Activated T-helper 2 cell treated with anti-CD3 and anti-CD28 coated beads, Interferon-gamma antibody, Interleukin-2, Interleukin-4, amounts not matched to agents 10 μg/mL and 5 μg/mL and 100 μg/mL, durations not matched to agents 14 hours and 24 hours and 36 hours (primary cell): ENCODE measurements at regions not wholly inside any gene's neighbourhood (a gene's known extent, or its start where the extent isn't known, plus 50 kb on each side); places are given as distances from the start of the nearest gene placed in this dataset.

Source experiments
- DNase-seq: peaks from one replicate; pipeline ENCODE4 v3.0.0; 2021; ENCODE audit warnings: low spot score
- H3K27ac Mint-ChIP-seq: one replicate; pipeline ENCODE4 v1.8.0; 2021; ENCODE audit warnings: mixed read lengths
- H3K27me3 Mint-ChIP-seq: one replicate; pipeline ENCODE4 v1.8.0; 2021; ENCODE audit warnings: low read depth, mixed read lengths
- H3K36me3 Mint-ChIP-seq: one replicate; pipeline ENCODE4 v1.8.0; 2021; ENCODE audit warnings: low read depth, mixed read lengths
- H3K4me1 Mint-ChIP-seq: one replicate; pipeline ENCODE4 v1.8.0; 2021; ENCODE audit warnings: low read depth, mixed read lengths
- H3K4me3 Mint-ChIP-seq: one replicate; pipeline ENCODE4 v1.8.0; 2021; ENCODE audit warnings: low read depth, mild to moderate bottlenecking, moderate library complexity, mixed read lengths
- H3K9me3 Mint-ChIP-seq: one replicate; pipeline ENCODE4 v1.8.0; 2021; ENCODE audit warnings: mixed read lengths
- intact Hi-C: fragments of 100-400 bp; cut with micrococcal nuclease; formaldehyde crosslinking; loops from one replicate; pipeline ENCODE4 v1.15.1; 2023

DNA sequence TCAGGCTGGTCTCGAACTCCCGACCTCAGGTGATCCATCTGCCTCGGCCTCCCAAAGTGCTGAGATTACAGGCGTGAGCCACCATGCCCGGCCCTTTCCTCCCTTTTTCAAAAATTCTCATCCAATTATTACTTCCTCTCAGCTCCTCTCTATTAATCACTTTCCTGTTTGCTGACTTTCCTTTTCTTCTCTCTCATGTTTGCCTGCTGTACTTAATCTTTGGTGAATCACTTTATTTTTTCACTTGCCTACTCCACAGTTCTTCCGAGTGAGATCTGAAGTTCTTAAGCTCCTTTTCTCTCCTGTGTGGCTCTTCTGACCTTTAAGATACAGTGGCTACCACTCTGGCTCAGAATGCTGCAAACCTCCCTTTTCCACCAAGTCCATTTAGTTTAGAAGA lies 126.3 kb upstream of the SERTAD2 start:
- H3K36me3 Mint-ChIP-seq, result no peaks in the 10 kb centered on the region
- peaks cover 3% of the 10 kb centered on the region for H3K4me1 Mint-ChIP-seq
- H3K27ac Mint-ChIP-seq, result no peak overlapping the region
- no peak overlapping the region for H3K4me3 Mint-ChIP-seq
- intact Hi-C loops, result no loop called here
- no peaks in the 10 kb centered on the region for H3K9me3 Mint-ChIP-seq
- H3K27me3 Mint-ChIP-seq, result peaks cover 3% of the 10 kb centered on the region
- no peak for DNase-seq

DNA sequence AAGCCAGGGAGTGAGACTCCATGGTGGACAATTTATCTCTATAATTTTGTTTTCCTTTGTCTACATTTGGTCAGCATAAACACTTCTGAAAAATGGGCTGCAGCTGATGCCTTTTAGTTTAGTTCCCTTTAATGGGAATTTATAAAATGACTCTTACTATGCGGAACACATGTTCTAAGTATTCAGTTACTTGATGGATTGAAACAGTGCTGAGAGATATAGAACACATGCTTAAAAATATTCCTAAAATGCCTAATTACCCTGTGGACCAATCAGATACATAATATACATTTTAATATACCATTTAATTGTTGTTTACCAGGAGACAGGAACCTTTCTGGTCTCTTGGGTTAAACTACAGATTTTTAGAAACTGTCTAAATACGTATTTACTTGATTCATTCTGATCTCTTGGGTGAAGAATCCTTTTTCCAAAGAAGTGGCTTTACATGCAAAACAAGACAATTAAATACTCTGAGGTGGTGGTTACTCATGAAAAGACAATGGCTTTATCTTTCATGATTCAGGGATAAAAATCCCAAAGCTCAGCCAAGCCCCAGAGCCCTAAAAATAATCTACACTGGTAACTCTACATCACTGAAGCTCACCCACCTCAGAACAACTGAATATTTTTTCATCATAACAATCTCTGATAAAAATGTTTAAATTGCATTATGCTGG lies 128.1 kb upstream of the SERTAD2 start:
- Mint-ChIP-seq H3K27ac (no peak overlapping the region), H3K9me3 (no peaks in the 10 kb centered on the region), H3K27me3 (peaks cover 3% of the 10 kb centered on the region), H3K4me1 (peaks cover 3% of the 10 kb centered on the region), H3K36me3 (no peaks in the 10 kb centered on the region), H3K4me3 (no peak overlapping the region)
- intact Hi-C loops, result no loop called here
- no peak for DNase-seq

DNA sequence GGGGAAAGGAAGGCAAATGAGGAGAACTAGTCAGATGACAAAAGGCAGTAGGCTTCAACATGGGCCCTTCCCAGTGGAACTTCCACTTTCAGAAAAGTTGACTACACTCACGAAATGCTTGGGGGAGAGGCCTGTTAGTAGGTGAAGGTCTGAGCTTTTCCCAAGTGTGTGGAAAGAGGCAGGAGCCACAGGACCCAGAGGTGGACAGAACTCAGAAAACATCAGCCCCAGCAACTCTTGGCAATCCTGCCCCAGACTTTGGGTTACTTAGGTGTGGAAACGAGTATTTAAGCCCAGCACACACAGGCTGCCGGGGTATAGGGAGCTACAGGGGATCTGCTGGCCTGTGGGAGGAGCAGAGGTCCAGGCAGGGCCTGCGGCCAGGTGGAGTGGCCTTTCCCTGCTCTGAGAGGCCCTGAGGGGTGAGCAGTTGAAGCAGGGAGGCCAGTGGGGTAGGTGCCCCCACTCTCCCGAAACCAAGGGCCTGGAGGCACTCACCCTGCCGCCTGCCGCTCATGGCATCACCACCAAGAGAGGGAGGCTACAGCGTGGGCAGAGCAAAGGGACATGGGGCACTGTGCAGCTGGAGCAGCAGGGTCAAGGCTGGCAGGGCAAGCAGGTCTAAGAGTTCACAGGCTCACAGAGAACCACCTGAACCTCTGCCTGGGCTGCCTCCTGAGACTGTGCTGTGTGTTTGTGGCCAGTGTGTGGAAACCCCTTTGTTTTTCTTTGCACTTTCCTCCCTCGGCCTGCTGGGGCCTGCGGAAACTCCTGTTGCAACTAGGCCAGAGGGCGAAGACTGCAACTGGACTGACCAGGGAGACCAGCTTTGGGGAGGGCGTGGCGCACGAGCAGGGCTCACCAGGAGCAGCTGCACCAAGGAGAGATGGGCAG lies 130.7 kb upstream of the SERTAD2 start:
- no peak for DNase-seq
- Mint-ChIP-seq H3K9me3 (no peaks in the 10 kb centered on the region), H3K27me3 (peaks cover 2% of the 10 kb centered on the region), H3K36me3 (no peaks in the 10 kb centered on the region), H3K4me1 (peaks cover 2% of the 10 kb centered on the region), H3K4me3 (no peak overlapping the region), H3K27ac (no peak overlapping the region)
- intact Hi-C loops, result no loop called here

DNA sequence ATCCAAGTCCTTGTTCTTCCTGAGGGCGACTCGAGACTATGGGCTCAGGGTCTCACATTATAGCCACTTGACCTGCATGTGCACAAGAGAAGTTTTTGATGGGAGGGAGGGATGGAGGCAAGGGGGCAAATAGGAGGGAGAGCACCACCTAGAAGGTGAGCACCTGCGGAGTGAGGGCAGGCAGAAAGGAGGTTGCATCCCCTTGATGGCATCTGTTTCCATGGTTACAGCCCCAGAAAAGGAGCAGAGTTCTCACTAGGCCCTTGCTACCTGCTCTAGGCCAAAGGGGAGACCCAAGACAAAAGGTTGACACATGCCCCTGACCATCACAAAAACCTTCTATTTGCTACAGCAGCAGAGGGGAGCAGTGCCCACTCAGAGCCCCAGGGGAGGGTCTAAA lies 131.5 kb upstream of the SERTAD2 start:
- intact Hi-C loops, result no loop called here
- H3K27me3 Mint-ChIP-seq, result no peaks in the 10 kb centered on the region

DNA sequence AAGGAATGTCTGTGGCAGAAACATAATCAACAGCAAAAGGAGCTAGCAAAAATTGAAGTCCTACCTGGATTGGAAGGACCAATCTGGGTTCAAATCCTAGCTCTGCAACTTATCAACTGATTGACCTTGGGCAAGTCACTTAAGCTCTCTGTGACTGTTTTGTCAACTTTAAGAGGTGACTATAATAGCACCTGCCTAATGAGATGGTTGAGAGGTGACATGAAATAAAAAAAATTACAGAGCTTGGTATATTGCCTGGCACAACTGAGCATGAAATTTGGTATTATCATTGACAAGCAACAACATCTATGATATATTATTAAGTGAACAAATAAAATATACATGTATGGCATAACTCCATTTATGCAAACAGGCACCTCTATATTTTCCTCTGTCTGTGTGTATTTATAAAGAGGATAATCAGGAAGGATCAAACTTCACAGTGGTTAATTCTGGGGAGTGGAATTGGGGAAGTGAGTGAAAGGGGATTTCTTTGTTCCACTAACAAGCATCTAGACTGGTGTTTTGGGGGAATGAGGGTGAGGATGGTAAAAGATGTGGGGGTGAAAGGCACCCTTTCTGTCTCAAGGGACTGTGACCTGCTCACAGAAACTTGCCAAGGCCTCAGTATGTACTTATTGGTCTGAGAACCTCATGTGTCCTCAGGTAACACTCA lies 132.8 kb upstream of the SERTAD2 start:
- DNase-seq, result no peak
- H3K27ac Mint-ChIP-seq, result no peak overlapping the region
- H3K4me3 Mint-ChIP-seq, result no peak overlapping the region
- intact Hi-C loops, result no loop called here
- no peaks in the 10 kb centered on the region for H3K4me1 Mint-ChIP-seq
- no peaks in the 10 kb centered on the region for H3K36me3 Mint-ChIP-seq
- H3K9me3 Mint-ChIP-seq, result no peaks in the 10 kb centered on the region
- H3K27me3 Mint-ChIP-seq, result no peaks in the 10 kb centered on the region

More for the DNA sequence above, 131.5 kb upstream of the SERTAD2 start:
- no peak overlapping the region for H3K4me3 Mint-ChIP-seq
- DNase-seq, result no peak
- H3K36me3 Mint-ChIP-seq, result no peaks in the 10 kb centered on the region
- no peak overlapping the region for H3K27ac Mint-ChIP-seq
- H3K9me3 Mint-ChIP-seq, result no peaks in the 10 kb centered on the region
- no peaks in the 10 kb centered on the region for H3K4me1 Mint-ChIP-seq

DNA sequence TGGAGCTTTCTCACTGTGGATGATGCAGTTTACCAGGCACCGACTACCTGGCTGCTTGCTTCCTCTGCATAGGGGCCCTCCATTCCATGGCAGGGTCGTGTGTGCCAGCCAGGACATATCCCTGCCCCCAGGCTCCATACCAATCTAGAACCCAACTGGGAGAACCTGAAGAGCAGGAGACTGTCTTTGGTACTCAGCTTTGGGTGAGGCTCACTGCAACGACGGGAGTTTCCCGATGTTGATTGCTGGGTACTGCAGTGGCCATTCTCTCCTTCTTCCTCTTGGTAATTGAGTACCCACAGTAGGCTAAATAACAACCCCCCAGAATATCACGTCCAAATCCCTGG lies 133.3 kb upstream of the SERTAD2 start:
- Mint-ChIP-seq H3K4me3 (no peak overlapping the region), H3K9me3 (no peaks in the 10 kb centered on the region), H3K27ac (no peak overlapping the region), H3K36me3 (no peaks in the 10 kb centered on the region), H3K4me1 (no peaks in the 10 kb centered on the region), H3K27me3 (no peaks in the 10 kb centered on the region)
- no peak for DNase-seq
- intact Hi-C loops, result no loop called here

DNA sequence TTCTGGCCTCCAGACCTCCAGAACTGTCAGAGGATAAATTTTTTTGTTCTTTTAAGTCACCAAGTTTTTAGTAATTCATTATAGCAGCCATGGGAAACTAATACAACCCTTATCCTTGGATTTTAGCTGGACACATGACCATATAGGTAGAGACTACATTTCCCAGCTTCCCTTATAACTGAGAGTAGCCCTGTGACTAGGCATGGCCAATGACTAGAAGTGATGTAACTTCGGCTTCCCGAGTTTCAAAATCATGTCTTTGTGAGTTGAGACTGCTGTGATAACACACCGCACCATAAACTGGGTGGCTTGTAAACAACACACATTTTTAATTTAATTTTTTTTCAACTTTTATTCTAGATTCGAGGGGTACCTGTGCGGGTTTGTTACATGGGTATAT lies 134.0 kb upstream of the SERTAD2 start:
- Mint-ChIP-seq H3K27ac (no peak overlapping the region), H3K27me3 (peaks cover 3% of the 10 kb centered on the region), H3K4me3 (no peak overlapping the region), H3K4me1 (no peaks in the 10 kb centered on the region), H3K9me3 (no peaks in the 10 kb centered on the region), H3K36me3 (no peaks in the 10 kb centered on the region)
- DNase-seq, result no peak
- intact Hi-C loops, result no loop called here

DNA sequence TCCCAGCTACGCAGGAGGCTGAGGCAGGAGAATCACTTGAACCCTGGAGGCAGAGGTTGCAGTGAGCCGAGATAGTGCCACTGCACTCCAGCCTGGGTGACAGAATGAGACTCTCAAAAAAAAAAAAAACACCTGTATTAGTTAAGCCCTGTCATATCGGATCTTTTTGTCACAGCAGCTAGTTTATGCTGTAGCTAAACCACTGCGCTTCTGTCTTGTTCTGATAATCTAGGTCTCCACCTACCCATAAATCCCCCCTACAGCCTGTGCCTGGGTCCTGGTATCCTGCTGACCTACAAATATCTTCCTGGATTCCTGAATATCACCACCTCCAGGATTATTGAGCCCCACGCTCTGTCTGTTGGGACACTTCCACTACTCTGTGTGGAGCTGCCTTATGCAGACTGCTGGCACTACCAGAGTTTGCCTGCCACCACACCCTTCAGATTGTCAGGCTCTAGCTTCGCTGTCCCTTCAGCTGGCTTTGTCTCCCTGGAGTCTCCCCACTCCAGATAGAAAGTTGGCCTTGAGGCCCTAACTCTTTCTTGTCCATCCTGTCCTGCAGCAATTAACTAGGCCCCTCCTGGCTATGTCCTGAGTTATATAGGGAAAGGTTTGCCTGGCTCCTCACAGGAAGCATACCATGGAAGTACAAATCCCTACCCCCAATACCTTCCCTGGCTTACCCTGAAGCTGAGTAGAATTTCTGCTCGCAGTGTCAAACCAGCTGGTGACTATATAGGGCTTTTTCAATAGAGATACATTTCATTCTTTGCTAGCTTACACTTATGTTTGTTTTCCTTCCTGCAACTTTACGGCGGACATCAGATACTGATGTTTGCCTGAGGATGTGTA lies 136.0 kb upstream of the SERTAD2 start:
- H3K27me3 Mint-ChIP-seq, result peaks cover 16% of the 10 kb centered on the region
- H3K4me3 Mint-ChIP-seq, result no peak overlapping the region
- no peaks in the 10 kb centered on the region for H3K36me3 Mint-ChIP-seq
- DNase-seq, result no peak
- H3K9me3 Mint-ChIP-seq, result no peaks in the 10 kb centered on the region
- intact Hi-C loops, result no loop called here
- H3K4me1 Mint-ChIP-seq, result no peaks in the 10 kb centered on the region
- H3K27ac Mint-ChIP-seq, result no peak overlapping the region

DNA sequence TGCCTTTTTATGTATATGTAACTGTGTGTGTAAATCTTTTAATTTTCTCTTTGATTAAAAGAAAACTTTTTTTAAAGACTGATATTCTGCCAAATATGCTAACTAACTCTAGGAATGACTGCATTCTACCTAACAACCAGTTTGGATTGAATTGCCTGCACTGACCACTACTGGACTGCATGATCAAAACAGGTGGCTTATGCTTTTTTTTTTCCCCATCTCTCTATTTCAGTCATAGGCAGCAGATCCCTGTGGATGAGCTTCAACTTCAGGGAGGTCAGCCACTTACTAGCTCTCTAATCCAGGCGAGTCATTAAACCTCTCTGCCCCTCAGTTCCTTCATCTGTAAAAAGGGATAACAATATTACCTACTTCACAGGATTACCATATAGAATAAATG lies 138.6 kb upstream of the SERTAD2 start:
- DNase-seq, result no peak
- no peak overlapping the region for H3K27ac Mint-ChIP-seq
- no peak overlapping the region for H3K4me3 Mint-ChIP-seq
- H3K9me3 Mint-ChIP-seq, result no peaks in the 10 kb centered on the region
- H3K27me3 Mint-ChIP-seq, result peaks cover 16% of the 10 kb centered on the region
- intact Hi-C loops, result no loop called here
- H3K4me1 Mint-ChIP-seq, result no peaks in the 10 kb centered on the region
- no peaks in the 10 kb centered on the region for H3K36me3 Mint-ChIP-seq

DNA sequence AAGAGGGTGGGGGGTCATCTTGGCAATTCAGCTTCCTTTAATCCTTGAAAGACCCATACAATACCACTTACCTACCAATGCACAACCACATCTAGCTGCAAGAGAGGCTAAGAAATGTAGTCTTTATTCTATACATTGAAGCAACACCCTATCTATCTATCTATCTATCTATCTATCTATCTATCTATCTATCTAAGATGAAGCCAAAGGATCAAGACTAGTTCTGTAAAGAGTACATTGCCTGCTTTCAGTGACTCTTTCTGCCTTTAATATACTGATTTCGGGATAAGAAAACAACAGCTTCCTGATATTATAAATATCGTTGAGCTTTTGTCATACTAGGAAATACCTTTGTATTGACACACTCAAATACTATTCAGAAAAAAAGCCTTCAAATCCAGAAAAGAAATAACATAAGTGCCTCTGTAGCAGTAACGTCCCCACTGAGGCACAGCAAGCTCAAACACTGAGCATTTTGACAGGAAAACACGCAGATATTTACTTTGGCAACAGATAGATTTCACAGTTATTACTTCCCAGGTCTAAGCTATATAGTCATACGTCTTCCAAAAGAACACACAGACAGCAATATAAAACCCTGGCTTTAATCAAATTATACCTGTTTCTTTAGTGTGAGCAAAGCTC lies 139.4 kb upstream of the SERTAD2 start:
- H3K4me3 Mint-ChIP-seq, result no peak overlapping the region
- no peaks in the 10 kb centered on the region for H3K4me1 Mint-ChIP-seq
- intact Hi-C loops, result no loop called here
- H3K27ac Mint-ChIP-seq, result no peak overlapping the region
- DNase-seq, result no peak
- peaks cover 19% of the 10 kb centered on the region for H3K27me3 Mint-ChIP-seq
- no peaks in the 10 kb centered on the region for H3K36me3 Mint-ChIP-seq
- no peaks in the 10 kb centered on the region for H3K9me3 Mint-ChIP-seq

DNA sequence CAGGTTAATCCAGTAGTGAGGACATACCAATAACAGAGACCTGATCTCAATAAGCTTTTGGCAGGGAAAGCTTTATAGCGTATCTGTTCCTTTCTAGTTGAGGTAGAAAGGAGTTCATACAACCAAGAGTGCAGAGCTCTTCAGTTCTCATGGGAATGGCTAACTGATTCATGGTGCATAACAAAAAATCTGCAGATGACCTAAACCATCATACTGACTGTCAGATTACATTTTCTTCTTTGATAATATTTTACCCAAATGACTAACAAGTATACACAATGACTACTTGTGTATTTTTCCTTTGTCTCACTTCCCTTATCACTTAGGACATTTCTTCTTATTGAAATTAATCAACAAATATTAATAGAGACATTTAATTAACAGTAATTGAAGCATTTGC lies 140.0 kb upstream of the SERTAD2 start:
- no peak overlapping the region for H3K4me3 Mint-ChIP-seq
- H3K27ac Mint-ChIP-seq, result no peak overlapping the region
- intact Hi-C loops, result no loop called here
- H3K36me3 Mint-ChIP-seq, result no peaks in the 10 kb centered on the region
- H3K27me3 Mint-ChIP-seq, result peaks cover 21% of the 10 kb centered on the region
- no peaks in the 10 kb centered on the region for H3K9me3 Mint-ChIP-seq
- DNase-seq, result no peak
- no peaks in the 10 kb centered on the region for H3K4me1 Mint-ChIP-seq

DNA sequence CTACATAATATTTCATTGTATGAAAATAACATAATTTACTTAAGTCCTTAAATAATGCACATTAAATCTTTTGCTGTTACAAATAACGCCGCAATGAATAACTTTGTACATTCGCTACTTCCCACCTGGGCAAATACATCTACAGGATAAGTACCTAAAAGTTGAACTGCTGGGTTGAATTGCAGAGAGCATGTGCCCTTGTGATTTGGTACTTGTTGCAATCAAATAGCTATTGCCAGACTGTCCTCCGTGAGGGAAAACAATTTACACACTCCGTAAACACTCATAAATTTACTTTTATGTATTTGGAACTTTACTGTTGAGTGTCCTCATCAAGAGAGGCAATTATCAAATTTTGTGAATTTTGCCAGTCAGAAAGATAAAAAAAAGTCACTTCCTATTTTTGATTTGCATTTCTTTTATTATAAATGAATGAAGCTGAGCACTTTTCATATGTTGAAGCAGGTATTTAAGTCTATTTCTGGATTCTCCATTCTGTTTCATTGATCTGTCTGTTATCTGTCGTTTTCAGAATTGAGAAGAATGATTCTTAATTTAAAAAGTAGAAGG lies 140.8 kb upstream of the SERTAD2 start:
- Mint-ChIP-seq H3K4me3 (no peak overlapping the region), H3K27ac (no peak overlapping the region), H3K27me3 (peaks cover 21% of the 10 kb centered on the region), H3K9me3 (no peaks in the 10 kb centered on the region), H3K36me3 (no peaks in the 10 kb centered on the region), H3K4me1 (no peaks in the 10 kb centered on the region)
- intact Hi-C loops, result no loop called here
- DNase-seq, result no peak
